ENCODE measurements at regions not wholly inside any gene's neighbourhood (a gene's known extent, or its start where the extent isn't known, plus 50 kb on each side); places are given as distances from the start of the nearest gene placed in this dataset.

GRCh38 chr4:8705161-8706145 lies 112.9 kb downstream of the CPZ start:
- TF ChIP-seq EZH2 (IDR thresholded peaks at IDR 0.05; ENCODE audit: low read length), result no peak
- no peak for TF ChIP-seq CTCF (optimal IDR thresholded peaks at IDR 0.05 in 1 of 3, IDR thresholded peaks at IDR 0.05 in 1 of 3, conservative IDR thresholded peaks at IDR 0.05 in 1 of 3; ENCODE audit: extremely low read depth in 1 of 3, insufficient read depth in 2 of 3, low read length in 3 of 3)
- Histone ChIP-seq H4K20me1 (ENCODE audit: control insufficient read depth, extremely low read depth, insufficient read depth, low read length) (no peaks in the 10 kb centered on the region), H3K9ac (ENCODE audit: control insufficient read depth, extremely low read depth, insufficient read depth, low read length) (no peak overlapping the region), H3K9me3 (ENCODE audit: control insufficient read depth, low read depth, low read length) (peaks cover under 1% of the 10 kb centered on the region), H3K4me2 (ENCODE audit: control insufficient read depth, extremely low read depth, insufficient read depth, low read depth, low read length) (no peak overlapping the region), H3K9me1 (ENCODE audit: control insufficient read depth, extremely low read depth, insufficient read depth, low read length) (no peaks in the 10 kb centered on the region), H3K36me3 (ENCODE audit: control insufficient read depth in 2 of 2, extremely low read depth in 1 of 2, insufficient read depth in 2 of 2, low read length in 2 of 2) (no peaks in the 10 kb centered on the region), H3K4me1 (ENCODE audit: control insufficient read depth, extremely low read depth, insufficient read depth, low read length) (no peaks in the 10 kb centered on the region), H3K27me3 (ENCODE audit: control insufficient read depth, extremely low read depth, insufficient read depth, low read length) (peaks cover 17% of the 10 kb centered on the region), H2AFZ (ENCODE audit: control insufficient read depth, low read length) (no peak overlapping the region), H3K27ac (ENCODE audit: control insufficient read depth, insufficient read depth, low read length) (no peak overlapping the region), H3K79me2 (ENCODE audit: control insufficient read depth, insufficient read depth, low read length) (no peaks in the 10 kb centered on the region), H3K4me3 (ENCODE audit: control insufficient read depth in 2 of 3, extremely low read depth in 1 of 3, insufficient read depth in 2 of 3, low read depth in 1 of 3, low read length in 3 of 3) (no peak overlapping the region)
- DNase-seq (ENCODE audit: low read depth, low spot score) (no peak), FAIRE-seq (no peak)
- dilution Hi-C loops (cut with MboI; ENCODE audit: extremely low pct_ligation_motif_present, low sequenced_read_pairs), result no loop called here

GRCh38 chr4:8704632-8705031 lies 112.1 kb downstream of the CPZ start:
- TF ChIP-seq EZH2 (IDR thresholded peaks at IDR 0.05; ENCODE audit: low read length) (no peak), CTCF (optimal IDR thresholded peaks at IDR 0.05 in 1 of 3, IDR thresholded peaks at IDR 0.05 in 1 of 3, conservative IDR thresholded peaks at IDR 0.05 in 1 of 3; ENCODE audit: extremely low read depth in 1 of 3, insufficient read depth in 2 of 3, low read length in 3 of 3) (no peak)

More at GRCh38 chr4:8704632-8705031, 112.1 kb downstream of the CPZ start:
- Histone ChIP-seq H3K36me3 (ENCODE audit: control insufficient read depth in 2 of 2, extremely low read depth in 1 of 2, insufficient read depth in 2 of 2, low read length in 2 of 2) (no peaks in the 10 kb centered on the region), H3K27me3 (ENCODE audit: control insufficient read depth, extremely low read depth, insufficient read depth, low read length) (peaks cover 17% of the 10 kb centered on the region), H4K20me1 (ENCODE audit: control insufficient read depth, extremely low read depth, insufficient read depth, low read length) (no peaks in the 10 kb centered on the region), H3K9ac (ENCODE audit: control insufficient read depth, extremely low read depth, insufficient read depth, low read length) (no peak overlapping the region), H3K9me3 (ENCODE audit: control insufficient read depth, low read depth, low read length) (no peaks in the 10 kb centered on the region), H3K9me1 (ENCODE audit: control insufficient read depth, extremely low read depth, insufficient read depth, low read length) (no peaks in the 10 kb centered on the region), H3K4me3 (ENCODE audit: control insufficient read depth in 2 of 3, extremely low read depth in 1 of 3, insufficient read depth in 2 of 3, low read depth in 1 of 3, low read length in 3 of 3) (no peak overlapping the region), H3K4me2 (ENCODE audit: control insufficient read depth, extremely low read depth, insufficient read depth, low read depth, low read length) (no peak overlapping the region), H3K4me1 (ENCODE audit: control insufficient read depth, extremely low read depth, insufficient read depth, low read length) (no peaks in the 10 kb centered on the region), H2AFZ (ENCODE audit: control insufficient read depth, low read length) (no peak overlapping the region), H3K79me2 (ENCODE audit: control insufficient read depth, insufficient read depth, low read length) (no peaks in the 10 kb centered on the region), H3K27ac (ENCODE audit: control insufficient read depth, insufficient read depth, low read length) (no peak overlapping the region)
- no peak for FAIRE-seq
- dilution Hi-C loops (cut with MboI; ENCODE audit: extremely low pct_ligation_motif_present, low sequenced_read_pairs), result no loop called here
- DNase-seq (ENCODE audit: low read depth, low spot score), result no peak
